HFFc6 (cell line): ENCODE measurements at regions not wholly inside any gene's neighbourhood (a gene's known extent, or its start where the extent isn't known, plus 50 kb on each side); places are given as distances from the start of the nearest gene placed in this dataset.

Experiments
- DNase-seq: peaks from one replicate; pipeline ENCODE4 v3.0.0-alpha.2; 2018
- H3K27ac Mint-ChIP-seq: 2 replicates; pipeline ENCODE4 v1.8.0; 2020; ENCODE audit warnings: mild to moderate bottlenecking, mixed read lengths
- H3K27me3 Mint-ChIP-seq: 2 replicates; pipeline ENCODE4 v1.8.0; 2021; ENCODE audit warnings: mild to moderate bottlenecking, moderate library complexity, mixed read lengths; ENCODE audit not compliant: insufficient read depth
- H3K36me3 Mint-ChIP-seq: 2 replicates; pipeline ENCODE4 v1.8.0; 2021; ENCODE audit warnings: low read depth, mixed read lengths
- H3K4me1 Mint-ChIP-seq: 2 replicates; pipeline ENCODE4 v1.8.0; 2020; ENCODE audit warnings: low read depth, mixed read lengths
- H3K4me3 Mint-ChIP-seq: 2 replicates; pipeline ENCODE4 v1.8.0; 2020; ENCODE audit warnings: mild to moderate bottlenecking, moderate library complexity, mixed read lengths
- H3K9me3 Mint-ChIP-seq: 2 replicates; pipeline ENCODE4 v1.8.0; 2020; ENCODE audit warnings: mild to moderate bottlenecking, mixed read lengths
- TF ChIP-seq, protein P1 (sequence below): fragments of 200-600 bp; sonication (generic); IDR thresholded peaks from 2 replicates; pipeline ENCODE4 v1.5.0; 2021; ENCODE audit warnings: antibody characterized with exemption, mild to moderate bottlenecking

GRCh38 chr2:128519517-128520215 lies 201.0 kb upstream of the HS6ST1 start:
- Mint-ChIP-seq H3K4me1 (no peaks in the 10 kb centered on the region), H3K4me3 (no peak overlapping the region), H3K27me3 (peaks cover 24% of the 10 kb centered on the region), H3K9me3 (no peaks in the 10 kb centered on the region), H3K36me3 (no peaks in the 10 kb centered on the region), H3K27ac (no peak overlapping the region)
- TF ChIP-seq, protein P1, sequence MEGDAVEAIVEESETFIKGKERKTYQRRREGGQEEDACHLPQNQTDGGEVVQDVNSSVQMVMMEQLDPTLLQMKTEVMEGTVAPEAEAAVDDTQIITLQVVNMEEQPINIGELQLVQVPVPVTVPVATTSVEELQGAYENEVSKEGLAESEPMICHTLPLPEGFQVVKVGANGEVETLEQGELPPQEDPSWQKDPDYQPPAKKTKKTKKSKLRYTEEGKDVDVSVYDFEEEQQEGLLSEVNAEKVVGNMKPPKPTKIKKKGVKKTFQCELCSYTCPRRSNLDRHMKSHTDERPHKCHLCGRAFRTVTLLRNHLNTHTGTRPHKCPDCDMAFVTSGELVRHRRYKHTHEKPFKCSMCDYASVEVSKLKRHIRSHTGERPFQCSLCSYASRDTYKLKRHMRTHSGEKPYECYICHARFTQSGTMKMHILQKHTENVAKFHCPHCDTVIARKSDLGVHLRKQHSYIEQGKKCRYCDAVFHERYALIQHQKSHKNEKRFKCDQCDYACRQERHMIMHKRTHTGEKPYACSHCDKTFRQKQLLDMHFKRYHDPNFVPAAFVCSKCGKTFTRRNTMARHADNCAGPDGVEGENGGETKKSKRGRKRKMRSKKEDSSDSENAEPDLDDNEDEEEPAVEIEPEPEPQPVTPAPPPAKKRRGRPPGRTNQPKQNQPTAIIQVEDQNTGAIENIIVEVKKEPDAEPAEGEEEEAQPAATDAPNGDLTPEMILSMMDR = no peak
- DNase-seq = no peak

- DNase-seq = no peak
- H3K4me1 Mint-ChIP-seq = no peaks in the 10 kb centered on the region
- H3K9me3 Mint-ChIP-seq = no peaks in the 10 kb centered on the region
- no peak overlapping the region for H3K27ac Mint-ChIP-seq
- no peaks in the 10 kb centered on the region for H3K36me3 Mint-ChIP-seq
- H3K4me3 Mint-ChIP-seq = no peak overlapping the region
- H3K27me3 Mint-ChIP-seq = peaks cover 22% of the 10 kb centered on the region
- TF ChIP-seq, protein P1 = no peak
Measured at GRCh38 chr2:128520340-128520739, 201.7 kb upstream of the HS6ST1 start.

- no peak for DNase-seq
- H3K27me3 Mint-ChIP-seq = peaks cover 22% of the 10 kb centered on the region
- TF ChIP-seq, protein P1 = no peak
- H3K36me3 Mint-ChIP-seq = no peaks in the 10 kb centered on the region
- no peak overlapping the region for H3K27ac Mint-ChIP-seq
- no peaks in the 10 kb centered on the region for H3K9me3 Mint-ChIP-seq
- H3K4me3 Mint-ChIP-seq = no peak overlapping the region
- H3K4me1 Mint-ChIP-seq = no peaks in the 10 kb centered on the region
Measured at GRCh38 chr2:128520791-128521190, 202.1 kb upstream of the HS6ST1 start.

DNA sequence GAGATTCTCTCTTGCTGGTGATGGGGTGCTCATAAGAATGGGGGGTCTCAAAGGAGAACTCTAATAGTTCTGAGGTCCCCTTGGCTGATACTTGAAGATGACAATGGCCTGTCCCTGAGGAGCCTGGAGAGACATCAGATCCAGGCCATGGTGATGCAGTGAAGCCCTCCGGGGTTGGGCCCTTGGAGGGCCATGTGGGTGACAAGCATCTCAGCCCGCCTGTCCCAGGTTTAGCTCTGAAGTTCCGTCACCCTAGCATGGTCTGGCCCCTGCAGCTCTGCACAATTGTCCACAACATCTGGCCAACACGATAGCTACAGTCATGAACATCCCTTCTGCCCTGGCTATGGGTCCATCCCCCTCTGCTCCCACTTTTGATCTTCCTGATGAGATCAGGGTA lies 202.8 kb upstream of the HS6ST1 start:
- Mint-ChIP-seq H3K27me3 (peaks cover 24% of the 10 kb centered on the region), H3K36me3 (no peaks in the 10 kb centered on the region), H3K4me3 (no peak overlapping the region), H3K4me1 (no peaks in the 10 kb centered on the region), H3K9me3 (no peaks in the 10 kb centered on the region), H3K27ac (no peak overlapping the region)
- no peak for DNase-seq
- TF ChIP-seq, protein P1 = no peak

DNA sequence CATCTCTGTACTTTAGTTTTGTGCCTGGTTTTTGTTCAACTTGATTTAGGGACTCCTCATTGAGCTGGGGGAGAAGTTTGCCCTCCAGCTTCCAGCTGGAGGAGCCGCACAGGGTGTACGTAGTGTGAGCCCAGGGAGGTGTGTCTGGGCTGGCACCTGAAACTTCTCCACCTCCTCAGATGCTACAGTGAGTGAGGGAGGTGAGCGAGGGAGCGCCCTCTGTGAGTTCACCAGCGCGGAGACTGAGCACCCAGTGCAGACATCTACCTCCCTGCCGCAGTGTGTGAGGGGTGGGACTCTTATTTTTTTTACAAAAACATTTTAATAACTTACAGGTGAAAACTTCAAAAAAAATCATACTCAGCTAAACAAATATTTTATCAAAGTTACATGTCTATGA lies 204.2 kb upstream of the HS6ST1 start:
- H3K36me3 Mint-ChIP-seq = no peaks in the 10 kb centered on the region
- TF ChIP-seq, protein P1 = no peak
- no peak overlapping the region for H3K27ac Mint-ChIP-seq
- peaks cover 25% of the 10 kb centered on the region for H3K27me3 Mint-ChIP-seq
- H3K4me1 Mint-ChIP-seq = no peaks in the 10 kb centered on the region
- no peaks in the 10 kb centered on the region for H3K9me3 Mint-ChIP-seq
- no peak for DNase-seq
- H3K4me3 Mint-ChIP-seq = no peak overlapping the region
